Posterior cingulate gyrus (tissue), 11 donors: ENCODE measurements at regions not wholly inside any gene's neighbourhood (a gene's known extent, or its start where the extent isn't known, plus 50 kb on each side); places are given as distances from the start of the nearest gene placed in this dataset.

ENCODE experiments used
- DNase-seq, 10 donors: peaks; one replicate each; pipeline versions ENCODE4 v3.0.0 to v3.0.0-alpha.2; 2020 to 2021; ENCODE audit warnings: mixed read lengths in 3 of 10
- intact Hi-C: fragments of 100-400 bp; cut with DNase I; formaldehyde crosslinking; loops from one replicate; pipeline ENCODE4 v1.15.1; 2023

GRCh38 chr1:96365596-96366390, 355.8 kb upstream of the PTBP2 start:
- no peak for DNase-seq
- intact Hi-C loops, result no loop called here

- intact Hi-C loops, result no loop called here
- no peak for DNase-seq
These were observed 355.1 kb upstream of the PTBP2 start for GRCh38 chr1:96366516-96366915.

- DNase-seq, result no peak
- intact Hi-C loops, result no loop called here
These were observed 353.8 kb upstream of the PTBP2 start for GRCh38 chr1:96367791-96368190.

DNA sequence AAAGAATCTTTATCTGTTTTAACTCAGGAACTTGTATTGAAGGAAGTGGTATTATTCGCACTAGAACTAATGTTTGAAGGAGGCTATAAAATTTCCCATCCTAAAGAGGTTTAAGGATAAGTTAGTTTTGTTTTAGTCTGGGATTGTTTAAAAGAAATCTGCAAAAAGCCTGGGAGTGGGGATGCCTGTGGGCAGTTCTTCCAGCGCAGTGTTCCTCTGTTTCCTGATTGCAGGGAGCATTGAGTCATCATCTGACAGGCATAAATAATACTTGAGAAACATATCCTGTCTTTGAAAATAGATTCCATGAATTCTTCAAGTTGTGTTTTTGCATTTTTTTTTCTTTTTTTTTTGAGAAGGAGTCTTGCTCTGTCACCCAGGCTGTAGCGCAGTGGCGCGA, 350.8 kb upstream of the PTBP2 start:
- no peak for DNase-seq
- intact Hi-C loops, result no loop called here

GRCh38 chr1:96372881-96373280, 348.7 kb upstream of the PTBP2 start:
- intact Hi-C loops, result no loop called here
- no peak for DNase-seq

- intact Hi-C loops, result no loop called here
- DNase-seq, result no peak
These were observed 347.4 kb upstream of the PTBP2 start for GRCh38 chr1:96374076-96374762.

DNA sequence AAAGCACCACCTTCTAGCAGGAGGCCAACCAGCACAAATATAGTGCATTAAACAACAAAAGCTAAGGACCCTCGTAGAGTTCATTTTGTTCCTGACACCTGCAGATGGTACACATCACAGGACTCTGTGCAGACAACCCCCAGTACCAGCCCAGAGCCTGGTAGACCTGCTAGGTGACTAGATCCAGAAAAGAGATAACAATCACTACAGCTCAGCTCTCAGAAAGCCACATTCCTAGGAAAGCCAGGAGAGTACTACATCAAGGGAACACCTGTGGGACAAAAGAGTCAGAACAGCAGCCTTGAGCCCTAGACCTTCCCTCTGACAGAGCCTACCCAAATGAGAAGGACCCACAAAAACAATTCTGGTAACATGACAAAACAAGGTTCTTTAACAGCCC, 344.7 kb upstream of the PTBP2 start:
- no peak for DNase-seq
- intact Hi-C loops, result no loop called here

GRCh38 chr1:96384611-96385010, 337.0 kb upstream of the PTBP2 start:
- no peak for DNase-seq
- intact Hi-C loops, result no loop called here

GRCh38 chr1:96387785-96388184, 333.8 kb upstream of the PTBP2 start:
- intact Hi-C loops, result no loop called here
- DNase-seq, result no peak

DNA sequence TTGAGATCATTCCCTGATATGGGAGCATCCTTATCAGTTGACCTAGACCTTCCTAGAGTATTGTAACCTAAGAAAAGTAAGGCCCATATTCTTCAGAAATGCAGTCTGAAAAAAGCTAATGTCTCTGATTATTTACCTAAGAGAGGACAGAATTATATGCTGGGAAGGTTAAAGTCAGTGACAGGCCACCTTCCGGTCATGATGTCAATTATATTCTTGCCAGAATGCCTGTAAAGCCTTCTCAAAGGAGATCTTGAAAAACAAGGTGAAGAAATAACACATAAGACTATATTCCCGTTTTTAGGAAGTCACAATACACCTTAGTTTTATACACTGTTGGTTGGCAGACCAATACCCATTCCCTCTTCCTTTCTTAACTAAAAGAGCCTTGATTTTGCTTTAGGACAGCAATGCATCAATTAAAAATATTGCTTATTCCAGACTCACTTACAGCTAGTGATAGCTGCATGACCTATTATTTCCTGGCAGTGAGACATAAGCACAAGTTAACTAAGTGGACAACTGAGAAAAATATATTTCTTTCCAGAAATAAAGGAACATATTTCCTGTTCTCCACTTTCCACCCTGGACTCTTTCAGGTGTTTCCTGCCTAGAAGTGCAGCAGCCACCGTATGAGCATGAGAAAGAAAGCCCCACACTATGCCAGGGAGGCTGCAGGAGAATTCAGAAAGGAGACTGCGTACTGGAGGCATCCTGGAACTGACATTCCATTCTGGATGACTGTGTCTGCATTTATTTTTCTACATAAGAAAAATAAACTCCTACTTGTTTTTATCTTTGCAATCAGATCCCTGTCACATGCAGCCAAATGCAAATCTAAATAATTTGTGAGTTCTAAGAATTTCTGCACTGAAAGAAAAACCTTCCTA, 332.9 kb upstream of the PTBP2 start:
- intact Hi-C loops, result no loop called here
- no peak for DNase-seq

DNA sequence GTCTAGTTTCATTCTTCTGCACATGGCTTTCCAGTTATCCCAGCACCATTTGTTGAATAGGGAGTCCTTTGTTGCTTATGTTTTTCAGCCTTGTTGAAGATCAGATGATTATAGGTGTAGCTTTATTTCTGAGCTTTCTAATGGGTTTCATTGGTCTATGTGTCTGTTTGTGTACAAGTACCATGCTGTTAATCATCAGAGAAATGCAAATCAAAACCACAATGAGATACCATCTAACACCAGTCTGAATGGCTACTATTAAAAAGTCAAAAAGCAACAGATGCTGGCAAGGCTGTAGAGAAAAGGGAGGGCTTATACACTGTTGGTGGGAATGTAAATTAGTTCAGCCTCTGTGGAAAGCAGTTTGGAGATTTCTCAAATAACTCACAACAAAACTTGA, 321.5 kb upstream of the PTBP2 start:
- intact Hi-C loops, result no loop called here
- DNase-seq, result no peak

GRCh38 chr1:96409087-96409486, 312.5 kb upstream of the PTBP2 start:
- intact Hi-C loops, result no loop called here
- DNase-seq, result no peak

DNA sequence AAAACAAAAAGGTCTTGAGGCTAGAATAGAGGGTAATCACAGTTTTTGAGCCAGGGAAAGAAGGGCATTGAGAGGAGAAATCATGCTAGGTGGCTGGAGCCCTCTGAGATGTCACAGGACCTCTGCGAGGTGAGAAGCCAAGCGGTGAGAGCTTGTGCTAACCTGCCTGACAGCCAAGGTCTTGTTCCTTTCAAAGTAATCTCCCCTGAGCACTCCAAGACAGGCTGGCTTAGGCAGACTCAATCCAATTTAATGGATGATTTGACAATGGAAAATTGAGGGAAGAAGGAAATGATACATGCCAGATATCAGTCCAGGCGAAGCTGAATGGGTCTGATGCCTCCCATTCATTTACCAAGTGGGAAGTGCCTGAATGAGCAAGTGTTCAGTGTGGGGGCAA, 311.9 kb upstream of the PTBP2 start:
- no peak for DNase-seq
- intact Hi-C loops, result no loop called here

GRCh38 chr1:96411006-96411405, 310.6 kb upstream of the PTBP2 start:
- no peak for DNase-seq
- intact Hi-C loops, result no loop called here

GRCh38 chr1:96414598-96414997, 307.0 kb upstream of the PTBP2 start:
- intact Hi-C loops, result no loop called here
- no peak for DNase-seq

GRCh38 chr1:96416111-96416595, 305.4 kb upstream of the PTBP2 start:
- no peak for DNase-seq
- intact Hi-C loops, result no loop called here

DNA sequence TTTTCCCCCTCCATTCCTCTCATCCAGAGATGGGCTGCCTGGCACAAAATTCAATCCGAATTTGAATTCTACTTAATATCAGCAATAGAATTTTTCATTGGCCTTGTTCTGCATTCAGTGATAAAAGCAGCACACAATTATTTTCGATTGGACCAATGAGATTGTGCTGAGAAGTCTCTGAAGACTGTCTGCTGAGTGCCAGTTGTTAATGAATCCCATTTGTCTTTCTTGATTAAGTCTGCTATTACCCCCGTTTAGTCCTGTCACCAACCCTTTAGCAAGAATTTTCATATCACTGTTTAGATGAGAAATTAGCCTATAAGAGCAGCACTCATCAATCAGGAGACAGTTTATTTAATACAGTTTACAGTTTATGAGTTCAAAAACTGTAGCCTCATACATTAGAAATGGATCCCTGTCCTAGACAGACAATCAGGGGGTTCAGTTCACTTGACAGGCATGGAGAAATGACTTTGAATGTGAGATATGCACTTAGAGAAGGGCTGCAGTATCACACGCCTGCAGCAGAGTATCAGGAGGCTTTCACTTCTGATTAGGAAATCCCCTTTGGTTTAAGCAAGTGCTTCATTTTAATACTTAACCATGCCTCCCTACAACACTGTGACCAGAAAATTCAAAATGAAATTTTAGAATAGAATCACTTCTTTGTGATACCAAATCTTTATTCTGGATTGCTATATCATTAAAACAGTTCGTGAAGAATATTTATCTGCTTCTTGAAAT, 304.7 kb upstream of the PTBP2 start:
- no peak for DNase-seq
- intact Hi-C loops, result no loop called here

- intact Hi-C loops, result no loop called here
- DNase-seq, result no peak
These were observed 302.6 kb upstream of the PTBP2 start for GRCh38 chr1:96418969-96419368.

DNA sequence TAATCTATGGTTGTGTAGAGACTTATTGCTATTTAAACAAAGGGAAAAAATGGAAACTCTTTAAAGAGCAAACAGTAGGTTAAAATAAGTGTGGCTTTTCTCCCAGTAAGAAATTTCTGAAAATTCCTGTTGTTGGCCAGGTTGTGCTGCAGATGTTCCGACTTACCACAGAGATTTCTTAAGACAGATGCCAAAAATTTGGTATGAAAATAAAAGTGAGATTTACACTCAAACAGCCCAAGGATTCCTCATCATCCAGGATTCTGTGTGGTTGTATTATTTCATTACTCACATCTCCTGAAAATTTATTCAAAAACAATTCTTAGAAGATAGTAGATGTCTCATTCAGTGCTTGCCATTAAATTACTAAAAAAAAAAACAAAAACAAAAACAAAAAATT, 296.7 kb upstream of the PTBP2 start:
- no peak for DNase-seq
- intact Hi-C loops, result no loop called here

- no peak for DNase-seq
These were observed 296.0 kb upstream of the PTBP2 start for GRCh38 chr1:96425382-96426129.

More at GRCh38 chr1:96425382-96426129, 296.0 kb upstream of the PTBP2 start:
- intact Hi-C loops, result no loop called here
